SK-N-SH treated with all-trans-retinoic acid at 6 μM for 48 hours (cell line): ENCODE measurements at regions not wholly inside any gene's neighbourhood (a gene's known extent, or its start where the extent isn't known, plus 50 kb on each side); places are given as distances from the start of the nearest gene placed in this dataset.

Source experiments
- BACH2 ChIP-seq: fragments of 250-450 bp; sonication (Bioruptor Pico); IDR thresholded peaks from 2 replicates; pipeline ENCODE4 v1.9.0; 2021; ENCODE audit warnings: mild to moderate bottlenecking, borderline replicate concordance
- RARB ChIP-seq: fragments of 250-450 bp; sonication (Bioruptor Pico); IDR thresholded peaks from 2 replicates; pipeline ENCODE4 v1.8.0; 2021; ENCODE audit warnings: mild to moderate bottlenecking, moderate library complexity
- TCF4 ChIP-seq: fragments of 250-450 bp; sonication (Bioruptor Pico); IDR thresholded peaks from 2 replicates; pipeline ENCODE4 v1.8.0; 2021; ENCODE audit warnings: mild to moderate bottlenecking, moderate library complexity, borderline replicate concordance
- ZFP3 ChIP-seq: fragments of 250-450 bp; sonication (Bioruptor Pico); IDR thresholded peaks from 2 replicates; pipeline ENCODE4 v1.5.0; 2020; ENCODE audit warnings: mild to moderate bottlenecking, moderate library complexity
- ZFP30 ChIP-seq: fragments of 450-650 bp; formaldehyde crosslinking; IDR thresholded peaks from 2 replicates; pipeline ENCODE4 v1.5.0; 2022; ENCODE audit warnings: mild to moderate bottlenecking, moderate library complexity
- ZNF70 ChIP-seq: fragments of 450-650 bp; formaldehyde crosslinking; IDR thresholded peaks from 2 replicates; pipeline ENCODE4 v1.5.0; 2020; ENCODE audit warnings: mild to moderate bottlenecking, moderate library complexity
- ZNF8 ChIP-seq: fragments of 450-650 bp; formaldehyde crosslinking; IDR thresholded peaks from 2 replicates; pipeline ENCODE4 v1.5.0; 2020; ENCODE audit warnings: mild to moderate bottlenecking, moderate library complexity
- TF ChIP-seq, protein P1 (sequence below): fragments of 250-450 bp; sonication (Bioruptor Pico); IDR thresholded peaks from 2 replicates; pipeline ENCODE4 v1.5.1; 2020; ENCODE audit warnings: low read depth, mild to moderate bottlenecking, moderate library complexity
- TF ChIP-seq, protein P2 (sequence below): fragments of 250-450 bp; sonication (Bioruptor Pico); IDR thresholded peaks from 2 replicates; pipeline ENCODE4 v1.5.1; 2021; ENCODE audit warnings: mild to moderate bottlenecking, moderate library complexity
- TF ChIP-seq, protein P3 (sequence below): fragments of 250-450 bp; sonication (Bioruptor Pico); IDR thresholded peaks from 2 replicates; pipeline ENCODE4 v1.8.0; 2020; ENCODE audit warnings: mild to moderate bottlenecking, moderate library complexity, borderline replicate concordance

DNA sequence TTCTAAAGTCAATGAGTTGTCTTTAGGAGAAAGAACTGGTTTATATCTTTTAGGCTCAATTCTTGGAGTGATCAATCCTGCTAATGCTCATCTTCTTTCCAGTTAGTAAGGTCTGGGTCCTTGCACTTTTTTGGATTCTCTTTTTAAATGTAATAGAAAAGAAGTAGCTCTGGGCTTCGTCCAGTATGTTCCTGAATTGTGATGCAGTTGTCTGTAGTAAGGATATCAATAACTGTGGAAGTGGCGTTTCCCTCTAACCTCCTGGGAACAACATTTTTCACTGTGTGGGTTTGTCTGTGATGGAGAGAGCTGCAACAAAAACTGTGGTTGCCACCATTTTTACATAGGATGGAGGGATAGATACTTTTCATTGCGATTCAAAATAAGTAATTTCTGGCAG is 367.2 kb downstream of the USP25 start:
- TF ChIP-seq, protein P1, sequence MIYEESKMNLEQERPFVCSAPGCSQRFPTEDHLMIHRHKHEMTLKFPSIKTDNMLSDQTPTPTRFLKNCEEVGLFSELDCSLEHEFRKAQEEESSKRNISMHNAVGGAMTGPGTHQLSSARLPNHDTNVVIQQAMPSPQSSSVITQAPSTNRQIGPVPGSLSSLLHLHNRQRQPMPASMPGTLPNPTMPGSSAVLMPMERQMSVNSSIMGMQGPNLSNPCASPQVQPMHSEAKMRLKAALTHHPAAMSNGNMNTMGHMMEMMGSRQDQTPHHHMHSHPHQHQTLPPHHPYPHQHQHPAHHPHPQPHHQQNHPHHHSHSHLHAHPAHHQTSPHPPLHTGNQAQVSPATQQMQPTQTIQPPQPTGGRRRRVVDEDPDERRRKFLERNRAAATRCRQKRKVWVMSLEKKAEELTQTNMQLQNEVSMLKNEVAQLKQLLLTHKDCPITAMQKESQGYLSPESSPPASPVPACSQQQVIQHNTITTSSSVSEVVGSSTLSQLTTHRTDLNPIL (CRISPR knock-in tag): no peak
- TF ChIP-seq RARB (CRISPR knock-in tag) (no peak), ZNF8 (CRISPR knock-in tag) (no peak), BACH2 (CRISPR knock-in tag) (no peak), ZNF70 (CRISPR knock-in tag) (no peak), ZFP30 (CRISPR knock-in tag) (no peak), TCF4 (no peak), ZFP3 (CRISPR knock-in tag) (no peak)
- TF ChIP-seq, protein P2, sequence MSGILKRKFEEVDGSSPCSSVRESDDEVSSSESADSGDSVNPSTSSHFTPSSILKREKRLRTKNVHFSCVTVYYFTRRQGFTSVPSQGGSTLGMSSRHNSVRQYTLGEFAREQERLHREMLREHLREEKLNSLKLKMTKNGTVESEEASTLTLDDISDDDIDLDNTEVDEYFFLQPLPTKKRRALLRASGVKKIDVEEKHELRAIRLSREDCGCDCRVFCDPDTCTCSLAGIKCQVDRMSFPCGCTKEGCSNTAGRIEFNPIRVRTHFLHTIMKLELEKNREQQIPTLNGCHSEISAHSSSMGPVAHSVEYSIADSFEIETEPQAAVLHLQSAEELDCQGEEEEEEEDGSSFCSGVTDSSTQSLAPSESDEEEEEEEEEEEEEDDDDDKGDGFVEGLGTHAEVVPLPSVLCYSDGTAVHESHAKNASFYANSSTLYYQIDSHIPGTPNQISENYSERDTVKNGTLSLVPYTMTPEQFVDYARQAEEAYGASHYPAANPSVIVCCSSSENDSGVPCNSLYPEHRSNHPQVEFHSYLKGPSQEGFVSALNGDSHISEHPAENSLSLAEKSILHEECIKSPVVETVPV (CRISPR knock-in tag): no peak
- TF ChIP-seq, protein P3, sequence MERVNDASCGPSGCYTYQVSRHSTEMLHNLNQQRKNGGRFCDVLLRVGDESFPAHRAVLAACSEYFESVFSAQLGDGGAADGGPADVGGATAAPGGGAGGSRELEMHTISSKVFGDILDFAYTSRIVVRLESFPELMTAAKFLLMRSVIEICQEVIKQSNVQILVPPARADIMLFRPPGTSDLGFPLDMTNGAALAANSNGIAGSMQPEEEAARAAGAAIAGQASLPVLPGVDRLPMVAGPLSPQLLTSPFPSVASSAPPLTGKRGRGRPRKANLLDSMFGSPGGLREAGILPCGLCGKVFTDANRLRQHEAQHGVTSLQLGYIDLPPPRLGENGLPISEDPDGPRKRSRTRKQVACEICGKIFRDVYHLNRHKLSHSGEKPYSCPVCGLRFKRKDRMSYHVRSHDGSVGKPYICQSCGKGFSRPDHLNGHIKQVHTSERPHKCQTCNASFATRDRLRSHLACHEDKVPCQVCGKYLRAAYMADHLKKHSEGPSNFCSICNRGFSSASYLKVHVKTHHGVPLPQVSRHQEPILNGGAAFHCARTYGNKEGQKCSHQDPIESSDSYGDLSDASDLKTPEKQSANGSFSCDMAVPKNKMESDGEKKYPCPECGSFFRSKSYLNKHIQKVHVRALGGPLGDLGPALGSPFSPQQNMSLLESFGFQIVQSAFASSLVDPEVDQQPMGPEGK (CRISPR knock-in tag): no peak
